Activated CD4-positive, alpha-beta memory T cell treated with anti-CD3 and anti-CD28 coated beads, Interleukin-2, amount 10 ng/mL, durations not matched to agents 7 days and 5 days (primary cell): ENCODE measurements at regions not wholly inside any gene's neighbourhood (a gene's known extent, or its start where the extent isn't known, plus 50 kb on each side); places are given as distances from the start of the nearest gene placed in this dataset.

Experiments used
- CTCF ChIA-PET: fragments of 350-600 bp; sonication (Branson Sonifier 250); formaldehyde crosslinking; loops from one replicate; lab custom pipeline; 2021; ENCODE audit warnings: antibody characterized with exemption, inconsistent platforms; lab: Charles Lee
- POLR2A ChIA-PET: fragments of 350-600 bp; sonication (Branson Sonifier 250); formaldehyde crosslinking; loops from one replicate; lab custom pipeline; 2021; ENCODE audit warnings: antibody characterized with exemption; lab: Charles Lee
- DNase-seq: peaks from one replicate; pipeline ENCODE4 v3.0.0-alpha.2; 2020
- H3K27ac Mint-ChIP-seq: one replicate; pipeline ENCODE4 v1.8.0; 2021; ENCODE audit warnings: mild to moderate bottlenecking, mixed read lengths
- H3K27me3 Mint-ChIP-seq: one replicate; pipeline ENCODE4 v1.8.0; 2021; ENCODE audit warnings: mixed read lengths
- H3K36me3 Mint-ChIP-seq: one replicate; pipeline ENCODE4 v1.8.0; 2021; ENCODE audit warnings: low read depth, mixed read lengths
- H3K4me1 Mint-ChIP-seq: one replicate; pipeline ENCODE4 v1.8.0; 2021; ENCODE audit warnings: mixed read lengths
- H3K4me3 Mint-ChIP-seq: one replicate; pipeline ENCODE4 v1.8.0; 2021; ENCODE audit warnings: mild to moderate bottlenecking, mixed read lengths
- H3K9me3 Mint-ChIP-seq: one replicate; pipeline ENCODE4 v1.8.0; 2021; ENCODE audit warnings: mixed read lengths

GRCh38 chr20:60201198-60201835, 243.1 kb downstream of the CDH26 start:
- Mint-ChIP-seq H3K4me3 (no peak overlapping the region), H3K9me3 (peaks cover 8% of the 10 kb centered on the region), H3K36me3 (no peaks in the 10 kb centered on the region), H3K27ac (no peak overlapping the region), H3K27me3 (peaks cover 4% of the 10 kb centered on the region), H3K4me1 (peaks cover 3% of the 10 kb centered on the region)
- CTCF ChIA-PET: interaction anchor here (1.1 kb wide), 1 partner anchor 9 kb away, joined by 5 read pairs; no protein-coding TSS in a partner anchor
- no peak for DNase-seq
- POLR2A ChIA-PET: no interaction called here

- H3K36me3 Mint-ChIP-seq: no peaks in the 10 kb centered on the region
- H3K9me3 Mint-ChIP-seq: peaks cover 8% of the 10 kb centered on the region
- no peak overlapping the region for H3K27ac Mint-ChIP-seq
- ChIA-PET CTCF (interaction anchor here (1.2 to 1.5 kb wide), 2 partner anchors 9 to 64 kb away, joined by 4 to 8 read pairs; no protein-coding TSS in a partner anchor), POLR2A (no interaction called here)
- peaks cover 4% of the 10 kb centered on the region for H3K27me3 Mint-ChIP-seq
- no peak overlapping the region for H3K4me3 Mint-ChIP-seq
- H3K4me1 Mint-ChIP-seq: peaks cover 3% of the 10 kb centered on the region
- no peak for DNase-seq
Observed at GRCh38 chr20:60202046-60202445, 243.8 kb downstream of the CDH26 start.

DNA sequence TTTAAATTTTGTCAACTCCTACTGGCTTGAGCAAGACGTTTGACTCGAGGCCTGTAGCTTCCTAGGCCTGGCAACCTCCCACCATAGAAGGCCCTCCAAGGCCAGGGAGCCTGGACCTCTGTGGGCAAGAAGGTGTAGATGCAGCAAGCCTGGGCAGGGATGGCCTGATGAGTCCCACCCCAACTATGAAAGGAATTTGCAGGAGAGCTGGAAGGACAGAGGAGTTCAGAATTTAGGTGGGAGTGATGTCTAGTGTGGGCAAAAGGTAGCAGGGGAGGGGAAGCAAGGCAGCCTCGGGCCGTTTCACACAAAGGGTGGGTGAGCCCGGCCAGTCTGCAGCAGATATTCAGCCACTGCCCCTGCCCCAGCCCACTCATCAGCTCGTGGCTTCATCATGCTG, 245.2 kb downstream of the CDH26 start:
- Mint-ChIP-seq H3K27me3 (peaks cover 2% of the 10 kb centered on the region), H3K4me1 (peaks cover 3% of the 10 kb centered on the region), H3K27ac (no peak overlapping the region), H3K9me3 (peaks cover 8% of the 10 kb centered on the region), H3K36me3 (no peaks in the 10 kb centered on the region), H3K4me3 (no peak overlapping the region)
- CTCF ChIA-PET: interaction anchor here (1.0 to 1.5 kb wide), 3 partner anchors 10 to 255 kb away, joined by 3 to 6 read pairs (median 4); no protein-coding TSS in a partner anchor
- DNase-seq: no peak
- POLR2A ChIA-PET: interaction anchor here (0.8 kb wide), 1 partner anchor 242 kb away, joined by 3 read pairs; no protein-coding TSS in a partner anchor

GRCh38 chr20:60204601-60205000, 246.4 kb downstream of the CDH26 start:
- ChIA-PET CTCF (interaction anchor here (0.6 to 0.7 kb wide), 3 partner anchors 32 to 238 kb away, joined by 3 to 5 read pairs (median 3); no protein-coding TSS in a partner anchor), POLR2A (interaction anchor here (0.7 kb wide), 1 partner anchor 264 kb away, joined by 4 read pairs; the partner anchor contains the start of genes FAM217B and PPP1R3D)
- H3K27ac Mint-ChIP-seq: no peak overlapping the region
- H3K4me3 Mint-ChIP-seq: no peak overlapping the region
- H3K4me1 Mint-ChIP-seq: peaks cover 3% of the 10 kb centered on the region
- H3K9me3 Mint-ChIP-seq: no peaks in the 10 kb centered on the region
- DNase-seq: no peak
- H3K27me3 Mint-ChIP-seq: no peaks in the 10 kb centered on the region
- H3K36me3 Mint-ChIP-seq: no peaks in the 10 kb centered on the region

- peaks cover 2% of the 10 kb centered on the region for H3K4me1 Mint-ChIP-seq
- no peaks in the 10 kb centered on the region for H3K9me3 Mint-ChIP-seq
- H3K36me3 Mint-ChIP-seq: no peaks in the 10 kb centered on the region
- no peaks in the 10 kb centered on the region for H3K27me3 Mint-ChIP-seq
- H3K27ac Mint-ChIP-seq: no peak overlapping the region
- DNase-seq: no peak
- ChIA-PET POLR2A (no interaction called here), CTCF (interaction anchor here (1.4 to 1.8 kb wide), 2 partner anchors 149 to 271 kb away, joined by 6 to 8 read pairs; no protein-coding TSS in a partner anchor)
- H3K4me3 Mint-ChIP-seq: no peak overlapping the region
Observed at GRCh38 chr20:60206259-60206658, 248.0 kb downstream of the CDH26 start.

DNA sequence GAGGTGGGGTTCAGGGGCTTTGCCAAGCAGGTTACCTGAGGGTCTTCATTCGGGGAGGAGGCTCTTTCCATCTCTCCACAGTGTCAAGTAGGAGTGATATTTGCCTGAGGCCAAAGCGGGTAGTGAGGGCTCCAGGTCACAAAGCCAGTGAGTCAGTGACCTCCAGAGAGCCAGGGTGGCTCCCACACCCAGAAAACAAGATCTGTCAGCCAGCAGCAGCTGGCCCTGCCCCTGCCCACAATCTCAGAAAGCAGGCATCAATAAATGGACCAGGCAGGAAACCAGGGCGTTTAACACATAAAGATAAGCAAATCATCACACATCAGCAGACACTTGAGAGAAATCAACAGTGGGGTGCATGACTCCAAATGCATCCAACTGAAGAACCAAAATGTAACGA, 250.8 kb downstream of the CDH26 start:
- no peak overlapping the region for H3K4me3 Mint-ChIP-seq
- H3K27me3 Mint-ChIP-seq: no peaks in the 10 kb centered on the region
- no peak overlapping the region for H3K27ac Mint-ChIP-seq
- peaks cover 2% of the 10 kb centered on the region for H3K4me1 Mint-ChIP-seq
- no peaks in the 10 kb centered on the region for H3K36me3 Mint-ChIP-seq
- no peaks in the 10 kb centered on the region for H3K9me3 Mint-ChIP-seq
- POLR2A ChIA-PET: no interaction called here
- CTCF ChIA-PET: no interaction called here
- no peak for DNase-seq

GRCh38 chr20:60210779-60211617, 252.8 kb downstream of the CDH26 start:
- CTCF ChIA-PET: interaction anchor here (0.7 to 2.1 kb wide), 12 partner anchors 8 to 1018 kb away, joined by 3 to 13 read pairs (median 6); partner anchors contain the start of genes FAM217B and PPP1R3D

GRCh38 chr20:60211618-60212463, 253.6 kb downstream of the CDH26 start:
- ChIA-PET CTCF (interaction anchor here (1.3 to 2.1 kb wide), 8 partner anchors 7 to 1017 kb away, joined by 3 to 13 read pairs (median 6); no protein-coding TSS in a partner anchor), POLR2A (no interaction called here)
- no peaks in the 10 kb centered on the region for H3K27me3 Mint-ChIP-seq

More at GRCh38 chr20:60210779-60211617, 252.8 kb downstream of the CDH26 start:
- POLR2A ChIA-PET: no interaction called here
- Mint-ChIP-seq H3K4me3 (no peak overlapping the region), H3K9me3 (no peaks in the 10 kb centered on the region), H3K4me1 (peaks cover 2% of the 10 kb centered on the region), H3K27ac (no peak overlapping the region), H3K27me3 (no peaks in the 10 kb centered on the region), H3K36me3 (no peaks in the 10 kb centered on the region)
- peak; percentile 62 for DNase-seq

GRCh38 chr20:60212695-60213094, 254.5 kb downstream of the CDH26 start:
- Mint-ChIP-seq H3K4me3 (no peak overlapping the region), H3K27me3 (no peaks in the 10 kb centered on the region), H3K4me1 (peaks cover 2% of the 10 kb centered on the region), H3K36me3 (no peaks in the 10 kb centered on the region), H3K9me3 (no peaks in the 10 kb centered on the region), H3K27ac (no peak overlapping the region)
- CTCF ChIA-PET: interaction anchor here (1.0 kb wide), 1 partner anchor 9 kb away, joined by 3 read pairs; no protein-coding TSS in a partner anchor
- POLR2A ChIA-PET: no interaction called here
- DNase-seq: no peak

More at GRCh38 chr20:60211618-60212463, 253.6 kb downstream of the CDH26 start:
- no peak overlapping the region for H3K4me3 Mint-ChIP-seq
- no peak for DNase-seq
- H3K9me3 Mint-ChIP-seq: no peaks in the 10 kb centered on the region
- H3K36me3 Mint-ChIP-seq: no peaks in the 10 kb centered on the region
- H3K27ac Mint-ChIP-seq: no peak overlapping the region
- peaks cover 2% of the 10 kb centered on the region for H3K4me1 Mint-ChIP-seq

DNA sequence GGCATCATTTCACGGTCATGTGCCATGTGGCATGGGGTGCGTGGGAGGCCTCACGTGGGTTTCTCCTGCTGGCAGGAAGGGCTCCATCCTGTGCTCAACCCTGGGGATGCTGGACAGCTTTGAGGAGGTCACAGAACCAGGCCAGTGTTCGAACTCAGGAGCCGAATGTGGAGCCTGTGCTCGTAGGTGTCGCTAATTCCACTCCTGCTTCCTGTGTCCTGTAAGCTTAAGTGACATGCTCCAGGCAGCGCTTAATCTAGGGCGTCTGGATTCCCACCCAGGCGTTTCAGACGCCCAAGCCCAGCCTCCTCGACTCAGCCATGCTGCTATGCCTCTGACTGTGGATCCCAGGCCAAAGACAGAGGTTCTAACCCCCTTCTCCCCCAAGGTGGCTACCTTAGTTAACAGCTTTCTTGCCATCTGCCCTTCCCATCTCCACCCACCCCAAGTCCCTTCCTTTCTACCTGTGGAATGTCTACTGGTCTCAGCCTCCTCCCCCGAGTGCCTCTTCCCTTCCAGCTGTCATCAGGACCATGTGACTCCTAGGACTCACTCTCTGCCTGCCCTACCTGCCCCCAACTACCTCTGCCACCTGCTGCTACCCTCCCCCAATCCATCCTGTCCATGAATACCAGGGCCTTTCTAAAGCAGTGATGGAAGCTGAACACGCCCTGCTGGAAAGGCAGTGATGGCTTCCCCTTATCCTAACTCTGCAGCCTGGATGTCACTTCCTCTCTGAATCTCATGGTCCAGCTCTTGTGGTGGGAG, 255.1 kb downstream of the CDH26 start:
- ChIA-PET POLR2A (no interaction called here), CTCF (interaction anchor here (1.0 kb wide), 1 partner anchor 10 kb away, joined by 3 read pairs; no protein-coding TSS in a partner anchor)
- Mint-ChIP-seq H3K4me3 (no peak overlapping the region), H3K27me3 (no peaks in the 10 kb centered on the region), H3K4me1 (peaks cover 2% of the 10 kb centered on the region), H3K9me3 (no peaks in the 10 kb centered on the region), H3K36me3 (no peaks in the 10 kb centered on the region), H3K27ac (no peak overlapping the region)
- no peak for DNase-seq

DNA sequence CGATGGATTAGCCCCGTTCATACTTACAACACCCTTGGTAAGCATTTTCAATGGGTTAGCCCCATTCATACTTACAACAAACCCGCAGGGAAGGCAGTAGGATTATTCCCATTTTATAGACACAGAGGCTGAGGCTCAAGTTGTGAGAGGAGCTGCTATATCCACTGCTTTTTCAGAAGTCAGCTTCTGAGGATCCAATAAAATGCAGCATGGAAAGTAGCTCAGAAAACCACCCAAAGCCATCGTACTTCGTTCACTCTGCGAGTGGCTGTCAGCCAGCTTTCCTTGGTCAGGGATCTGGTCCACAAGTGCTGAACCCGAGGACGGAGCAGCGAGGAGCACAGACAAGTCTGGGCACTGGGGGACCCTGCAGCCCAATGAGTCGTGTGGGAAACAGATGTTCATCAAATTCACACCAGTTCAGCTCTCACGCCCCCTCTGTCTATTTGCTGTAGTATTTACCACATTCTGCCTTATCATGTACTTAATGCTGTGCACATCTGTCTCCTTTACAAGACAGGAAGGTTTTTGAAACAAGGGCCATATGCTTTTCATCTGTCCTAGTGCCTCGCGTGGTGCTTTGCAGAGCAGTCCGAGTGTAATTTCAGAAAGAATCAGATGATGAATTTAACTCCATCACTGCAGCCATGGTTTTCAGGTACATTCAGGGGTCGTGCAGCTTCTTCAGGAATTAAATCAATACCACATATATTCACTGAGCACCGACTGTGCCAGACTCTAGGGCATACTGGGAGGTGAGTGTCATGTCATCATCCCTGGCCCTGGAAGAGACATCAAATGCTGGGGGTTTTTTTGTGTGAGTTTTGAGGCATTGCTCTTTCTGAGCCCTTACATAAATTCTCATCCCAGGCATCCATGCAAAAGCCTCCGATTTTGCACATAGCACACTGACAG, 256.9 kb downstream of the CDH26 start:
- Mint-ChIP-seq H3K27ac (no peak overlapping the region), H3K9me3 (no peaks in the 10 kb centered on the region), H3K36me3 (no peaks in the 10 kb centered on the region), H3K4me1 (peaks cover 2% of the 10 kb centered on the region), H3K4me3 (no peak overlapping the region), H3K27me3 (no peaks in the 10 kb centered on the region)
- no peak for DNase-seq
- ChIA-PET POLR2A (no interaction called here), CTCF (no interaction called here)
